Sciatic nerve (tissue), 2 donors: ENCODE measurements at regions not wholly inside any gene's neighbourhood (a gene's known extent, or its start where the extent isn't known, plus 50 kb on each side); places are given as distances from the start of the nearest gene placed in this dataset.
A peak's percentile ranks its signal among the peaks of the same experiment; 100 is the strongest.
"Not testable (repeated sequence)": the region's sequence is repeated elsewhere in the genome, so short reads cannot be mapped to it uniquely, and the experiment has no call there.

Experiments
- ATAC-seq: fragments of 200-7000 bp; cut with Tn5 transposase; one replicate; pipeline ENCODE4 v1.9.1; 2020; ENCODE audit warnings: mild to moderate bottlenecking, moderate library complexity
- DNase-seq: peaks from one replicate; pipeline ENCODE4 v3.0.0-alpha.2; 2020; ENCODE audit warnings: low spot score
- intact Hi-C: fragments of 100-400 bp; cut with DNase I; formaldehyde crosslinking; loops from one replicate; pipeline ENCODE4 v1.14.2; 2022
- donor health status: DM: no; HTN: no; CAD: no.
- donor health status: DM: no; HTN: no; CAD: no.

DNA sequence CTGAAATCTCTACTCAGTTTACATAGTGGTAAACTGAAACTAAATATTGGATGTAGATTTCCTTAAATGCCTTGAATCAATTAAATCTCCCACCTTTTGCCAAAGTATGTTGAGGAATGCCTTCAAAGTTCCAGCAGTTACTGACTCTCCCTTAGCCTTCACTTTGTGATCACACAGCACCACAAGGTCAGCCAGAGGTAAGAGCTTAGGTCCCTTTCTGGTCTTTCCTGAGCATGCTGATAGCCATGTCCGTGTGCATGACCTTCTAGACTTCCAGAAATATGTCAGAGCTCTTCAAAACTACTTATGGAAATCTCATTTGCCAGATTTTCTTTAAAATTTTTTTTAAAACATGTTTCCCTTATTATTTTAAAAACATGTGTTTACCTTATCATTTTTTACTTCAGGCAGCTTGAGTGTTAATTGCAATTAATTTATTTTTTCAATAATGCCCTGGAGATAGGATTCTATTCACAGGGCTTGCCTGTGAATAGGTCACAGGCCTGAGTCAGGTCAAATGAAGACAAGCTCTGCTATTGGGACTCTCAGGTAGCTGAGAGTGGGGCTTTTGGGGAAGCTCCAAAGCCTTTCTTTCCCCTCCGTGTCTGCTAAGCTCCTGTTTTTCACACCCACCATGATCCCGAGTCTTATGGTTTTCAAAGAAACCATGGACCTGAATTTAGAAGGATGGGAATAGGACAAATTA is 220.5 kb downstream of the CXCL12 start:
- DNase-seq: no peak
- ATAC-seq: no peak
- intact Hi-C loops: no loop called here

DNA sequence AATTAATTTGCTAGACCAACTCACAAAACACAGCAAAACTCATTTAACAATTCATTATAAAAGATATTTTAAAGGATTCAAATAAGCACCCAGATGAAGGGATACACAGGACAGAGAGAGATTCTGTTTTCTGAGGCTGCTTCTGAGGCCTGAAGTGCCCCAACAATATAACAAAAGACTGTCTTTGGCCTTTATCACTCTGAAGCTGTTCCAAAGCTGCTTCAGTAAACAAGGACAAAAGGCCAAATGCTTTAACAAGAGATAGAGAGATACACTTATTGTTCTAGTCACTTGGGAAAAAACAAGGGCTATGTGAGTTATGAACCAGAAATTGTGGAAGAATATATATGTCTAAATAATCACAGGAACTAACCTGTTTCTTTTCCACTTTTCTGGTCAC is 223.7 kb downstream of the CXCL12 start:
- no peak for DNase-seq
- intact Hi-C loops: no loop called here

DNA sequence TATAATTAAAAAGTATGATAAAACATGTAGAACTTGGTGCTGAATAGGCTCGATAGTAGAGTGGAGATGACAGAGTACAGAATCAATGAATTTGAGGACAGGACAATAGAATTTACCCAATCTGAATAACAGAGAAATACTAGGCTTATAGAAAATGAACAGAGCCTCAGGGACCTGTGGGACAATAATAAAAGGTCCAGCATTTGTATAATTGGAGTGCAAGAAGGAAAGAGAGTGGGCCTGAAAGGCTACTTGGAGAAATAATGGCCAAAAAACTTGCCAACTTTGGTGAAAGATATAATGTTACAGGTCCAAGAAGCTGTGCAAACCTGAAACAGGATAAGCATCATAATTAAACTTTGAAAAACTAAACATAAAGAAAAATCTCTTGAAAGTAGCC is 227.3 kb downstream of the CXCL12 start:
- DNase-seq (no peak), ATAC-seq (no peak)
- intact Hi-C loops: no loop called here

More for the DNA sequence above, 223.7 kb downstream of the CXCL12 start:
- no peak for ATAC-seq

DNA sequence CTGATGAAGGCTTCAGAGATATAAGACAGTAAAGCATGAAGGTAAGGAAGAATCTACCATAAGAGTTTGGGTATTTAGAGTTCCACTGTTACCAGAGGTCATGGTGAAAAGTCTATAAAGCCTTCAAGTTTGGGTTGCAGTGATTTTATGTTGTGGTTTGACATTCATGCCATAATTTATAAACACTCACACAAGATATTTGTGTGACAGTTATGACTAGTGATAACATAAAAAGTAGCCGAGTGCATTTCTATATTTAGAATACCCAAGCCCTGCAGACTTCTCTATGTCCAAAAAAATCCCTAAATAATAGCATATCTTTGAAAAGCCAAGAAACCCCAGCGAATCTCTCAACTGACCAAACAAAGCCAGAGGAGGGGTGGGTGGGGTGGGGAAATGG is 229.9 kb downstream of the CXCL12 start:
- DNase-seq (no peak), ATAC-seq (no peak)
- intact Hi-C loops: no loop called here

DNA sequence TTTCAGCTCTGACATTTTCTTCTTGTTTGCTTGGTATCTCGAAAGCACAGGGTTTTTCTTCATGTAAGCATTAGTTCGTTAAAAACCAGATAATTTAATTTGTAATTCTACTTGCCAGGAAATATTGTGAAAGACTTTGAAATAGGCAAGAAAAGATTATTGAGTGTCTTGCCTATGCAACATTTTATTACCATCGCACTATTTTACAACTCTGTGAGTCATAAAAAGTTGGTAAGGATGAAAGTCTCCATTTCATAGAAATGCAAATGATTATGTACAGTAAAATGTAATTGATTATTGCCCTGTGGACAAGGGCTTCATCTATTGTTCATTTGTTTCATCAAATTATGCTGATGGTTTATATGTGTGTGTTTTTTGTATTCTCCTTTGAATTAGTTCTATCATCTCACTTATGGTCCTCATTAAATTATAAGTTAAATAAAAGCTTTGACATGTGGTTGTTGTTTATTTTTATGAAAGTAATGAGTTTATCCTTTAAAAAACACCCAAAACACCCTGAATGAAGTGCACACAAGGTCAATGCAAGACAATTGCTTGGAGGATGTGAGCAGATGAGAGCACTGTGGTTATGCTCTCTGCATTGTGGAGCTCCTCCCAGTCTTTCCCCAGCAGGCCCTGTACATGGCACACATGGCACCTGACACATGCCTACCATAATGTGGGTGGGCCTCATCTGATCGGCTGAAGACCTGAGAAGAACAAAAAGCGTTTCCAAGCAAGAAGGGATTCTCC is 230.8 kb downstream of the CXCL12 start:
- ATAC-seq: no peak
- no peak for DNase-seq
- intact Hi-C loops: no loop called here

DNA sequence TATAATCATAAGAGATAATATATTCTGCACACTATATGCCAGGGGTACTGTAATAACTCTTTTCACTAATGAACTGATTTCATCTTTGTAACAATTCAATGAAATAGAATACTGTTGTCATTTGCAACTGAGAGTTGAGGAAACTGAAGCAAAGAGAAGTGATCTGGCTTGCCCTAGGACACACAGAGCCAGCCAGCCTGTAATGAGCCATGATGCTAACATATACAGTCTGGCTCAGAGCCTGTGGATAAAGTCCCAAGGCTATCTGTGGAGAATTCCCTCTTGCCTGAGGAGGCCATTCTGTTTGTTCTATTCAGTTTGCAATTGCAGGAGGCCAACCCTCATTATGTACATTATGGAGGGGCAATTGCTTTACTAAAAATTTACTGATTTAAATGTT is 241.3 kb downstream of the CXCL12 start:
- DNase-seq (no peak), ATAC-seq (no peak)

DNA sequence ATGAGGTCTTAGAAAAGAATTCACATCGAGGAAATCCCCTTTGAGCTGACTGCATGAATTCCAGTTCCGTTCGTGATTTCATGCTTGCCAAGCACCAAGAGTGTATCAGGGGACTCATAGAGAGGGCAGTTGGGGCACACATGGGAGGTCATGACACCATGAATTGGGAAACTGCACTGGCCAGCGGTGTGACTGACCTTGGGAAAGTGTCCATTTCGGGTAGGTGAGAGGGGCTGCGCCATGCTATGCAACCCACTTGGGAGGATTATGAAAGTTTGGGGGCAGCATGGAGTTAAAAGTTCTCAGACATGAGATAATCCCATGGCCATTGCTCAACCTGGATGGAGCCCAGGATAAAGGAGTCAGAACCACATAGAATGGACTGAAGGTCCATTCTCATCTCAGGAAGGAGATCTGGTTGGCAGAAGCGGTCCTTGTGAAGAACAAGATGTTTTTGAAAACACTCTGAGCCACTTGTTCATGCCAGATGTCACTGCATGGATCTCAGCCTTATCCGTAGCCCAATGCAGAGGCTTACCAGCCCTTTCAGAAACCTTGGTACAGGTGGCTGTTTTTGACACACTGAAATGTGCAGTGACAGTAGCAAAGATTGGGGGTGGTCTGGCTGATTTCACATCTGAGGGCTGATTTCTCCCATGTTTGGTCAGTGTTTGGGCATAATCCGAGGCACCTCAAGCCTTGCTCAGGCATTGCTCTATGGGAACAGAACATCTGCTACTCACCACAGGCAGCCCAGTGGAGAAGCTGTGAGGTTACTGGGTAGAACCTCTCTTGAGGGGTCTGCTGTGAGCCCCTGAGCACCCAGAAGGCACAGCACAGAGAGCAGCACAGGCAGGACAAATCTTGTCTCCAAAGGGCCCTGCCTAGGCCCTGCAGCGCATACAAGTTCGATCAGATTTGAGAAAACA is 252.3 kb downstream of the CXCL12 start:
- intact Hi-C loops: no loop called here
- ATAC-seq (peak; percentile 97), DNase-seq (peak; percentile 75)

More for the DNA sequence above, 241.3 kb downstream of the CXCL12 start:
- intact Hi-C loops: no loop called here

DNA sequence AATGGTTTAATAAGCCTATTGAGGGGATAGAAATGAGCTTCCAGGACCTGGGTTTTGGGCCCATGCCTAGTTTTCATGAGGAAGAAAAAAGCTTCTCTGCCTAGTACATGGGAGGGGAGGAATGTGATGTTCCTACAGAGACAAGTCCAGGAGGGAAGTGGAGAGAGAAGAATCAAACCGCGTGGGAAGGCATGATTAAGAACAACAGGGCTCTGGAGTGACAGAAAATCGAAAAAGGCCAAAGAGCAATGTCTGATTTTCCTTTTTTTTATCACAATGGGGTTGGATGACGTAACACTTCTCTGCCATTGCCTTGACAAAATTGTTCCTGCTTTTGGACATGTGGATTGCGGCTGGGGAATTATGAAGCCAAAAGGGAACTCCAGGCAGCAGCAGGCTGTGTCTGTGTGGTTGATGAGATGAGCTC is 258.6 kb downstream of the CXCL12 start:
- DNase-seq (no peak), ATAC-seq (peak; percentile 95)

DNA sequence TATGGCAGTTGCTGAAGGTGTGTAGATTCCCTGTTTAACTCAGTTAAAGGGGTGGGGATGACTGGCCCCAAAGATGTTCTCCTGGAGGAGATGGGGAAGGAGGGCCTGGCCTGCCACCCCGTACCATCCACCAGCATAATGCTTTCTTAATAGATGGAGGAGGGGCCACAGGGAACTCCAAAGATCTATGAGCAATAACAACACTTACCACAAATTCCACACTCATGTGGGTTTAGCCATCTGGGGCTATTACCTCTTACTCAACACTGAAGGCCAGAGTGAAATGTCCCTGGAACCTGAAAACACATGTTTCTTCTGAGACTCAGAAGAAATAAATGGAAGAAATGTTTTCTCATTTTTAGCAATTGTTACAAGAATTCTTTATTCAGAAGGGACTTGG is 259.0 kb downstream of the CXCL12 start:
- DNase-seq: no peak

More for the DNA sequence above, 258.6 kb downstream of the CXCL12 start:
- intact Hi-C loops: no loop called here

DNA sequence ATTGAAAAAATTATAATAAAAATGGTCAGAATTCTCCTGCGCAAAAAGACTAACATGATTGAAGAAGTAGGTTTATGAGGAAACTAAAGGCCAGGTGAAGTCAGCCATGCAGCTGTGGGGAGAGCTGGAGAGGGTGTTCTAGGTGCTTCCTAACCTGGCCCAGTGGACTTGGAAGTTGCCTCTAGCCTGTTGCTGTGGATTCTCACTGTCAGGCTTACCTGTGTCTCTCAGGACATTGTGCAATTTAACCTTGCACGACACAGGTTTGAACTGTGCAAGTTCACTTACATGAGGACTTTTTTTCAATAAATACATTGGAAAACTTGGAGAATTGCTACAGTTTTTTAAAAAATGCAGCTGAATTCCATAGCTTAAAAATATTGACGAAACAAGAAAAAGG is 266.4 kb downstream of the CXCL12 start:
- intact Hi-C loops: no loop called here

More for the DNA sequence above, 259.0 kb downstream of the CXCL12 start:
- intact Hi-C loops: no loop called here
- ATAC-seq: peak; percentile 92

DNA sequence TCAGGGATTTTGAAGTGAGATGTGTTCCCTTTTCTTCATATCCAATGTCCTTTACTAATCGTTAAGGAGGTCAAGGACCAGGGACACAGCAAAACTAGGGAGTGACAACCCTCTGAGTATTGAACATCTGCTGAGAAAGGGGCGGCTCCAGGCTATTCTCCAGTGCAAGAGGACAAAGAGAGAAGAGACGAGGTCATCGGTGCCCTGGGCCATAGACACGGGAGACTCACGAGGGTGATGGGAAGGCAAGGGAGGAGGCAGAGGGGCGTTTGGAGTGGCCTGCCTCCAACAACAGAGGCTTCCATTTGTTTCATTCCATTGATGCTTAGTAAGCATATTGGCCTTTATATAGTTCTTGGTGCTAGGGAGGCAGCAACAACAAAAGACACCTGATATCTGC is 268.4 kb downstream of the CXCL12 start:
- intact Hi-C loops: no loop called here
- ATAC-seq (no peak), DNase-seq (no peak)

More for the DNA sequence above, 266.4 kb downstream of the CXCL12 start:
- no peak for ATAC-seq
- DNase-seq: no peak

DNA sequence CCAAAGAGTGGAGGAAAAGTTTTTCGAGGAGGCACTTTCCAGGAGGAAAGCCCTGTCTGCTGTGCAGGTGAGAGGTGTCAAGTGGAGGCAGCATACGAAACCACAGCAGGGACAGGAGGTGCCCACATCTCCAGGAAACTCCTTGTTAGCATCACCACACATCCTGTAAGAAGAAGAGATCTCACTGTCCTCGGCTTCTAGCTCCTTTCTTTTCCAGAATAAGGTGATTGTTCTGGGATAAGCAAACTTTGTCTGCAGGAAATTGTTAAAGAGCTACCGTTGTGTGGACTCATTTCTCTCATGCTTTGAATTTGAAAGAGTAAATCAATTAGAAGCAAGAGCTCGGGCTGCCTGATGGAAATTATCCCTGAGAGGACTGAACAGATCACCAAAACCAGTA is 269.4 kb downstream of the CXCL12 start:
- intact Hi-C loops: no loop called here
- ATAC-seq: no peak

DNA sequence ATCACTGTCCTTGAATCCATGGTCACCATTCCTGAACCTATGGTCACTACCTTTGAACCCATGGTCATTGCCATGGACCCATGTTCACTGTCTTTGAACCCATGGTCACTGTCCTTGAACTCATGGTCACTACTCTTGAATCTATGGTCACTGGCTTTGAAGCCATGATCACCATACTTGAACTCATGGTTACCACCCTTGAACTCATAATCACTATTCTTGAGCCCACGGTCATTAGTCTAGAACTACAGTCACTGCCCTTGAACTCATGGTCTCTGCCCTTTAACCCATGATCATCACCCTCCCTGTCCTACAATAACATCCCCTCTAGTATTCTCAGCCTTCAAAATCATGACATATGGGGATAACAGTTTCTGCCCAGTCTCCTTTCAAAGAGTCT is 270.5 kb downstream of the CXCL12 start:
- no peak for DNase-seq
- intact Hi-C loops: no loop called here

More for the DNA sequence above, 269.4 kb downstream of the CXCL12 start:
- no peak for DNase-seq

DNA sequence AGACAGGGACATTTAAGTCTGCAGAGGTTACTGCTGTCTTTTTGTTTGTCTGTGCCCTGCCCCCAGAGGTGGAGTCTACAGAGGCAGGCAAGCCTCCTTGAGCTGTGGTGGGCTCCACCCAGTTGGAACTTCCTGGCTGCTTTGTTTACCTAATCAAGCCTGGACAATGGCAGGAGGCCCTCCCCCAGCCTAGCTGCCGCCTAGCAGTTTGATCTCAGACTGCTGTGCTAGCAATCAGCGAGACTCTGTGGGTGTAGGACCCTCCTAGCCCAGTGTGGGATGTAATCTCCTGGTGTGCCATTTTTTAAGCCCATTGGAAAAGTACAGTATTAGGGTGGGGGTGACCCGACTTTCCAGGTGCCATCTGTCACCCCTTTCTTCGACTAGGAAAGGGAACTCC is 272.6 kb downstream of the CXCL12 start:
- intact Hi-C loops, DNase-seq, ATAC-seq: not testable (repeated sequence)

More for the DNA sequence above, 270.5 kb downstream of the CXCL12 start:
- no peak for ATAC-seq

DNA sequence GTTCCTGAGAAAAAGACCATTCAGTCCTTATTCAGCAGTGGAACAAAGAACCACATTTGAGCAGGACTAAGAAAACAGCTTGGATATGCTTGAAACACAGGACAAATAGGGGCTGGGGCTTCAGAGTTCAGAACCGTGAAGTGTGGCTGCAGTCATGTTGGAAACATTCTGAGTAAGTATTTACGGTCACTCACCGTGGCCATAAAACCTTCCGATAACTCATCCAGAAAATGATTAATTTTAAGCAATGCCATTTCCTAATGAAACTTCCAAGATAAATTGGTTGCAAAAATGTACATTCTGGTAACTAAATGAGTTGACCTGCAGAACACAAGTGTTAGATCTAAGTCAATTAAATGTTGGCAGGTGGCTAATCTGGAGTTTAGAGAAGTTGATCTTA is 279.2 kb downstream of the CXCL12 start:
- intact Hi-C loops: no loop called here
- DNase-seq (no peak), ATAC-seq (no peak)

DNA sequence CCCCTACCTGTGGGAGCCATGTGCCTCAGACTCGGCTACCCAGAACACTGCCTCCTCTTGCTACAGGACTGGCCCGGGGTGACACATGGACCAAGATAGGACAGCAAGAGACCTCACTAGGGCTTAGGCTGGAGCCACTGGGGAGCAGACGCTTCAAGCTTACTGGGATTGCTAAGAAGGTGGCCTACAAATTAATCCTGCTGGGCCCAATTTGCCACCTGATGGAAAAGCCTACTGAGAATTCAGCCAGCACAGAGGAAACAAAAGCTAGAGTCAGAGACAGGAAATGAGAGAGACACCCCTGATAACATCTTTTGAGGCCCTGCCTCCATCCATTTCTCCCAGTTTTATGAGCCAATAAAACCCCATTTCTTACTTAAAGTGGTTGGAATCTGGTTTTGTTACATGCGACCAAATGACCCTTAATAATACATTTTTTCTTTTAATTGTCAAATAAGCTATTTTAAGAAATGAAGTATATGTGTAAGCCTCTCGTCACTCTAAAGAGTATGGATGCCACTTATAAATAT is 282.1 kb downstream of the CXCL12 start:
- DNase-seq: no peak
- intact Hi-C loops: no loop called here
- no peak for ATAC-seq

DNA sequence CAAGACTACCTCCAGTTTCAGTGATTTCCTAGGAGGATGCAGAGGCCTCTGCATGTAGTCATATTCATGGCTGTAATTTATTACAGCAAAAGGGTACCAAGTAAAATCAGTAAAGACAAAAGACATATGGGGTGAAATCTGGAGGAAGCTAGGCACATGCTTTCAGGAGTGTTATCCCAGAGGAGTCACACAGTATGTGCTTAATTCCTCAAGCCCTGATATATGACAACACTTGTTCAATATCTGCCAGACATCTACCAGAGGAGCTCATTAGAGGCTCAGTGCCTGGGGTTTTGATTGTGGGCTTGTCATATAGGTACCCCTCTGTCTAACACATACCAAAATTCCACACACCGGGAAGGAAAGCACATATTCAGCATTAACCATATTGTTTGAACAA is 283.8 kb downstream of the CXCL12 start:
- intact Hi-C loops: no loop called here
- DNase-seq (no peak), ATAC-seq (no peak)

DNA sequence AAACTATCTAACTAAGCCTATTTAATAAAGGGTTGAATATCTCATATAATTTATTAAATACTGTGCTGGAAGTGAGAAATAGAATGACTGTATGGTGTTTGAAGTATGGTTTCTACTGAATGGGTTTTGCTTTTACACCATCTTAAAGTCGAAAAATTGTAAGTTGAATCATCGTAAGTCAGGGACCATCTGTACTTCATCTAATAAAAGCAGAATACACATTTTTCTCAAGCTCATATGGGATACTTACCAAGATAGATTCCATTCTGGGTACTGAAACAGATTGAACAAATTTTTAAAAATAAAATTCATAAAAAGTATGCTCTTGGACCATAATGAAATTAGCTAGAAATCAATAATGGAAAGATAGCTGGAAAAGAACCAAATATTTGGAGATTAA is 285.4 kb downstream of the CXCL12 start:
- ATAC-seq (no peak), DNase-seq (no peak)
- intact Hi-C loops: no loop called here

DNA sequence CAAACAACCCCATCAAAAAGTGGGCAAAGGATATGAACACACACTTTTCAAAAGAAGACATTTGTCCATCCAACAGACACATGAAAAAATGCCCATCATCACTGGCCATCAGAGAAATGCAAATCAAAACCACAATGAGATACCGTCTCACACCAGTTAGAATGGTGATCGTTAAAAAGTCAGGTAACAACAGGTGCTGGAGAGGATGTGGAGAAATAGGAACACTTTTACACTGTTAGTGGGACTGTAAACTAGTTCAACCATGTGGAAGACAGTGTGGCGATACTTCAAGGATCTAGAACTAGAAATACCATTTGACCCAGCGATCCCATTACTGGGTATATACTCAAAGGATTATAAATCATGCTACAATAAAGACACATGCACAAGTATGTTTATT is 288.7 kb downstream of the CXCL12 start:
- DNase-seq, intact Hi-C loops, ATAC-seq: not testable (repeated sequence)
